ENCODE measurements at regions not wholly inside any gene's neighbourhood (a gene's known extent, or its start where the extent isn't known, plus 50 kb on each side); places are given as distances from the start of the nearest gene placed in this dataset.

GRCh38 chr3:152021951-152022461, 148.6 kb downstream of the SUCNR1 start:
- peak overlapping the region; percentile 43 for H2AFZ ChIP-seq (ENCODE audit: low read length)
- no peak for DNase-seq (ENCODE audit: insufficient read length, low spot score, missing footprints)

GRCh38 chr3:152026033-152026556, 152.7 kb downstream of the SUCNR1 start:
- H4K20me1 ChIP-seq (ENCODE audit: insufficient read depth, low read length) = no peaks in the 10 kb centered on the region
- H2AFZ ChIP-seq (ENCODE audit: low read length) = no peak overlapping the region
- no peaks in the 10 kb centered on the region for H3K9me3 ChIP-seq (ENCODE audit: low read depth, low read length)
- H3K27ac ChIP-seq (ENCODE audit: low read depth, low read length) = peak overlapping the region; percentile 82
- H3K27me3 ChIP-seq (ENCODE audit: insufficient read depth, low read length) = no peaks in the 10 kb centered on the region
- peaks cover 35% of the 10 kb centered on the region for H3K4me1 ChIP-seq (ENCODE audit: insufficient read depth, low read length)
- TF ChIP-seq, protein P1, sequence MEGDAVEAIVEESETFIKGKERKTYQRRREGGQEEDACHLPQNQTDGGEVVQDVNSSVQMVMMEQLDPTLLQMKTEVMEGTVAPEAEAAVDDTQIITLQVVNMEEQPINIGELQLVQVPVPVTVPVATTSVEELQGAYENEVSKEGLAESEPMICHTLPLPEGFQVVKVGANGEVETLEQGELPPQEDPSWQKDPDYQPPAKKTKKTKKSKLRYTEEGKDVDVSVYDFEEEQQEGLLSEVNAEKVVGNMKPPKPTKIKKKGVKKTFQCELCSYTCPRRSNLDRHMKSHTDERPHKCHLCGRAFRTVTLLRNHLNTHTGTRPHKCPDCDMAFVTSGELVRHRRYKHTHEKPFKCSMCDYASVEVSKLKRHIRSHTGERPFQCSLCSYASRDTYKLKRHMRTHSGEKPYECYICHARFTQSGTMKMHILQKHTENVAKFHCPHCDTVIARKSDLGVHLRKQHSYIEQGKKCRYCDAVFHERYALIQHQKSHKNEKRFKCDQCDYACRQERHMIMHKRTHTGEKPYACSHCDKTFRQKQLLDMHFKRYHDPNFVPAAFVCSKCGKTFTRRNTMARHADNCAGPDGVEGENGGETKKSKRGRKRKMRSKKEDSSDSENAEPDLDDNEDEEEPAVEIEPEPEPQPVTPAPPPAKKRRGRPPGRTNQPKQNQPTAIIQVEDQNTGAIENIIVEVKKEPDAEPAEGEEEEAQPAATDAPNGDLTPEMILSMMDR (IDR thresholded peaks at IDR 0.05; ENCODE audit: extremely low read depth, low read depth, low read length) = peak; percentile 54
- H3K4me3 ChIP-seq (ENCODE audit: insufficient read depth, low read length) = no peak overlapping the region
- no peak for DNase-seq (ENCODE audit: insufficient read length, low spot score, missing footprints)
- peak overlapping the region; percentile 62 for H3K4me2 ChIP-seq (ENCODE audit: insufficient read depth, low read length)
- no peaks in the 10 kb centered on the region for H3K36me3 ChIP-seq (ENCODE audit: insufficient read depth, low read length)
- no peaks in the 10 kb centered on the region for H3K79me2 ChIP-seq (ENCODE audit: insufficient read depth, low read length)

More at GRCh38 chr3:152021951-152022461, 148.6 kb downstream of the SUCNR1 start:
- Histone ChIP-seq H4K20me1 (ENCODE audit: insufficient read depth, low read length) (no peaks in the 10 kb centered on the region), H3K27me3 (ENCODE audit: insufficient read depth, low read length) (no peaks in the 10 kb centered on the region), H3K4me3 (ENCODE audit: insufficient read depth, low read length) (no peak overlapping the region), H3K36me3 (ENCODE audit: insufficient read depth, low read length) (no peaks in the 10 kb centered on the region), H3K27ac (ENCODE audit: low read depth, low read length) (peak overlapping the region; percentile 37), H3K4me1 (ENCODE audit: insufficient read depth, low read length) (peaks cover 36% of the 10 kb centered on the region), H3K4me2 (ENCODE audit: insufficient read depth, low read length) (peak overlapping the region; percentile 32), H3K79me2 (ENCODE audit: insufficient read depth, low read length) (no peaks in the 10 kb centered on the region), H3K9me3 (ENCODE audit: low read depth, low read length) (no peaks in the 10 kb centered on the region)
- TF ChIP-seq, protein P1 (IDR thresholded peaks at IDR 0.05; ENCODE audit: extremely low read depth, low read depth, low read length) = no peak

GRCh38 chr3:152030320-152030719, 156.9 kb downstream of the SUCNR1 start:
- Histone ChIP-seq H3K4me1 (ENCODE audit: insufficient read depth, low read length) (peaks cover 18% of the 10 kb centered on the region), H2AFZ (ENCODE audit: low read length) (peak overlapping the region; percentile 27), H3K4me2 (ENCODE audit: insufficient read depth, low read length) (no peak overlapping the region), H3K9me3 (ENCODE audit: low read depth, low read length) (no peaks in the 10 kb centered on the region), H3K27ac (ENCODE audit: low read depth, low read length) (no peak overlapping the region), H4K20me1 (ENCODE audit: insufficient read depth, low read length) (no peaks in the 10 kb centered on the region), H3K27me3 (ENCODE audit: insufficient read depth, low read length) (no peaks in the 10 kb centered on the region), H3K36me3 (ENCODE audit: insufficient read depth, low read length) (no peaks in the 10 kb centered on the region), H3K4me3 (ENCODE audit: insufficient read depth, low read length) (no peak overlapping the region), H3K79me2 (ENCODE audit: insufficient read depth, low read length) (no peaks in the 10 kb centered on the region)
- TF ChIP-seq, protein P1 (IDR thresholded peaks at IDR 0.05; ENCODE audit: extremely low read depth, low read depth, low read length) = no peak
- DNase-seq (ENCODE audit: insufficient read length, low spot score, missing footprints) = no peak

DNA sequence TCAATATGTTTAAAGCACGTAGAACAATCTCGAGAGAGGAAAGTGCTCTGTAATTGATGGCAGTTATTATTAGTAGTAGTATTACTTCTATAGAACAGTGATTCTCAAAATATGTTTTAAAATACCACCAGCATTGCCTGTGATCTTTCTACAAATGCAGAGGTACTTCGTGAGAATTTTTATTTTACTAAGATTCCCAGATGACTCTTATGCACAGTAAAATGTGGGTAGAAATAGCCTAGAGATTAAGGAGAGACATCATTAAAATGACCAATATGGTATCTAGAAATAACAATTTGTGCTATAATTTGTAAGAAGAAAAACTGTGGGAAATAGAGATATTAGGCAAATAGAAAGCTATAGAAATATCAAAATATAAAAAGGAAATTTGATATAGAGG, 157.9 kb downstream of the SUCNR1 start:
- Histone ChIP-seq H3K27ac (ENCODE audit: low read depth, low read length) (peak overlapping the region; percentile 11), H3K4me2 (ENCODE audit: insufficient read depth, low read length) (no peak overlapping the region), H2AFZ (ENCODE audit: low read length) (no peak overlapping the region), H3K27me3 (ENCODE audit: insufficient read depth, low read length) (no peaks in the 10 kb centered on the region), H3K4me3 (ENCODE audit: insufficient read depth, low read length) (no peak overlapping the region), H3K36me3 (ENCODE audit: insufficient read depth, low read length) (no peaks in the 10 kb centered on the region), H4K20me1 (ENCODE audit: insufficient read depth, low read length) (no peaks in the 10 kb centered on the region), H3K4me1 (ENCODE audit: insufficient read depth, low read length) (peaks cover 9% of the 10 kb centered on the region), H3K9me3 (ENCODE audit: low read depth, low read length) (no peaks in the 10 kb centered on the region), H3K79me2 (ENCODE audit: insufficient read depth, low read length) (no peaks in the 10 kb centered on the region)
- no peak for DNase-seq (ENCODE audit: insufficient read length, low spot score, missing footprints)
- TF ChIP-seq, protein P1 (IDR thresholded peaks at IDR 0.05; ENCODE audit: extremely low read depth, low read depth, low read length) = no peak
